Peyer's patch (tissue), 4 donors: ENCODE measurements at regions not wholly inside any gene's neighbourhood (a gene's known extent, or its start where the extent isn't known, plus 50 kb on each side); places are given as distances from the start of the nearest gene placed in this dataset.

Source experiments
- POLR2A ChIP-seq, 2 donors: fragments of 450-650 bp; IDR thresholded peaks; one replicate each; pipeline ENCODE4 v1.5.1; 2017; ENCODE audit warnings: antibody characterized with exemption in 2 of 2, mild to moderate bottlenecking in 2 of 2, moderate library complexity in 2 of 2
- TF ChIP-seq, protein P1 (sequence below), 6 experiments: fragments of 450-650 bp in 4 of 6; fragments of 200-600 bp in 2 of 6; sonication (generic) in 1 of 6; IDR thresholded peaks; one replicate each; pipeline ENCODE4 v1.5.1; 2017 to 2019; ENCODE audit warnings: antibody characterized with exemption in 6 of 6, mild to moderate bottlenecking in 3 of 6, moderate library complexity in 1 of 6

DNA sequence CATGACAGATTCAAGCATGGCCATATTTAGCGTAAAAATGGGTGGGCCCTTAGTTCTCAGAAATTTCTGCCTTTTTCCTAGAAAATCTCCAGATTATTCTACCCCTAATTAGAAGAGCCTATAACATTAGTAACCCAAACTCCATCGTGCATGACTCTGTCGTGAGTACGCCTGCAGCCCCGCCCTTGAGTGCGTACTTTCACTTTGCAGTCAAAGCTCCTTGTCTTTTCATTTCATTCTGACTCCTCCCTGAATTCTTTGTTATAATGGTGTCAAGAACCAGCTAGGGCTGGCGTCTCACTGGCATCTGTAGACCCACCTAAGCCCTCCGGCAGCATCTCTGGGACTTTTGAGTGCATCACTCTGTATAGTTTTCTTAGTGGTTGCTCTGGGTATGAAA lies 61.7 kb upstream of the NOX3 start:
- TF ChIP-seq, protein P1, sequence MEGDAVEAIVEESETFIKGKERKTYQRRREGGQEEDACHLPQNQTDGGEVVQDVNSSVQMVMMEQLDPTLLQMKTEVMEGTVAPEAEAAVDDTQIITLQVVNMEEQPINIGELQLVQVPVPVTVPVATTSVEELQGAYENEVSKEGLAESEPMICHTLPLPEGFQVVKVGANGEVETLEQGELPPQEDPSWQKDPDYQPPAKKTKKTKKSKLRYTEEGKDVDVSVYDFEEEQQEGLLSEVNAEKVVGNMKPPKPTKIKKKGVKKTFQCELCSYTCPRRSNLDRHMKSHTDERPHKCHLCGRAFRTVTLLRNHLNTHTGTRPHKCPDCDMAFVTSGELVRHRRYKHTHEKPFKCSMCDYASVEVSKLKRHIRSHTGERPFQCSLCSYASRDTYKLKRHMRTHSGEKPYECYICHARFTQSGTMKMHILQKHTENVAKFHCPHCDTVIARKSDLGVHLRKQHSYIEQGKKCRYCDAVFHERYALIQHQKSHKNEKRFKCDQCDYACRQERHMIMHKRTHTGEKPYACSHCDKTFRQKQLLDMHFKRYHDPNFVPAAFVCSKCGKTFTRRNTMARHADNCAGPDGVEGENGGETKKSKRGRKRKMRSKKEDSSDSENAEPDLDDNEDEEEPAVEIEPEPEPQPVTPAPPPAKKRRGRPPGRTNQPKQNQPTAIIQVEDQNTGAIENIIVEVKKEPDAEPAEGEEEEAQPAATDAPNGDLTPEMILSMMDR (IDR thresholded peaks at IDR 0.05): no peak
- TF ChIP-seq POLR2A (IDR thresholded peaks at IDR 0.05): no peak
